Small intestine (tissue), 7 donors: ENCODE measurements at regions not wholly inside any gene's neighbourhood (a gene's known extent, or its start where the extent isn't known, plus 50 kb on each side); places are given as distances from the start of the nearest gene placed in this dataset.

Experiments used
- DNase-seq, 2 donors: peaks; one replicate each; pipeline versions ENCODE4 v3.0.0 to v3.0.0-alpha.2; 2013
- FAIRE-seq: peaks from 2 replicates; lab custom pipeline; 2012; peaks lifted over from hg19 to GRCh38; lab: Jason Lieb, UNC
- H3K27ac ChIP-seq, 3 donors: one replicate each; pipeline ENCODE4 v1.5.1; 2013; ENCODE audit warnings: low read length in 2 of 3, mild to moderate bottlenecking in 2 of 3, control low read depth in 1 of 3, inconsistent platforms in 1 of 3, low read depth in 1 of 3, moderate library complexity in 1 of 3
- H3K27me3 ChIP-seq, 3 donors: one replicate each; pipeline ENCODE4 v1.6.1; 2013; ENCODE audit warnings: low read length in 3 of 3, inconsistent platforms in 1 of 3; ENCODE audit not compliant: control insufficient read depth in 3 of 3, insufficient read depth in 3 of 3
- H3K36me3 ChIP-seq, 3 donors: one replicate each; pipeline ENCODE4 v1.6.1; 2013; ENCODE audit warnings: low read length in 3 of 3, inconsistent platforms in 1 of 3, low read depth in 1 of 3, mild to moderate bottlenecking in 1 of 3, moderate library complexity in 1 of 3; ENCODE audit not compliant: control insufficient read depth in 3 of 3, insufficient read depth in 2 of 3
- H3K4me1 ChIP-seq, 3 donors: one replicate each; pipeline ENCODE4 v1.6.1; 2013; ENCODE audit warnings: low read length in 2 of 3, inconsistent platforms in 1 of 3, low read depth in 1 of 3, mild to moderate bottlenecking in 1 of 3, moderate library complexity in 1 of 3; ENCODE audit not compliant: control insufficient read depth in 3 of 3, insufficient read depth in 2 of 3
- H3K4me3 ChIP-seq, 3 donors: one replicate each; pipeline ENCODE4 v1.5.1; 2013; ENCODE audit warnings: low read length in 3 of 3, control low read depth in 1 of 3, inconsistent platforms in 1 of 3, low read depth in 1 of 3, mild to moderate bottlenecking in 1 of 3, moderate library complexity in 1 of 3
- H3K9me3 ChIP-seq, 2 donors: one replicate each; pipeline ENCODE4 v1.6.1; 2013; ENCODE audit warnings: low read depth in 1 of 2, low read length in 1 of 2; ENCODE audit not compliant: control insufficient read depth in 2 of 2, insufficient read depth in 1 of 2
- whole genome bisulfite sequencing, 3 donors: extraction: QIAGEN DNeasy Blood & Tissue Kit; methylation state at CpG; one replicate each; pipeline ENCODE4 v1.1.7; 2013; 5-methylcytosine and 5-hydroxymethylcytosine counted together
- donor health status: healthy with polysubstance abuse.
- donor health status: control.
- donor health status: control.
- donor health status: Bipolar disorder and iron deficiency.
- donor health status: healthy.

DNA sequence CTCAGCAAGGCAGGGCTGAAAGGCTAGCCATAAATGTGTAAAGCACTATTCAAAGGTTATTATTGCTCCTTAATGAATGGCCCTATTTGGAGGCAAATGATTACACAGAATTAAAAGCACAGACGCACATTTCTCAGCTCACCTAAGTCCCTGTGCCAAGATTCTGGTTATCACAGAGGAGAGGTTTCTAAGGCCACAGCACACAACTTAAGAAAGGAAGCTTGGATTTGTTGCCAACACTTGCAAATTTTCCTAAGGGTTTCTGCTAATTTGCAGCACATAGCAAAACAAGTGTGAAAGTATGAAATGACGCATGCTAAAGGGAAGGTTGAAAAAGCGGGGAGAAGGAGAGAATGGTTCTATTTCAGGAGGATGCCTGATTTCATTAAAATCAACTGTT lies 834.1 kb upstream of the C9orf72 start:
- Histone ChIP-seq H3K4me3 (no peak overlapping the region), H3K27ac (no peak overlapping the region), H3K27me3 (no peaks in the 10 kb centered on the region), H3K9me3 (no peaks in the 10 kb centered on the region), H3K4me1 (no peaks in the 10 kb centered on the region), H3K36me3 (no peaks in the 10 kb centered on the region)
- no peak for DNase-seq
- no peak for FAIRE-seq
- WGBS, 3 donors = 77 to 88% (median 78%) methylated on average over 3 of the region's 3 CpGs

GRCh38 chr9:28409919-28410318 lies 836.6 kb upstream of the C9orf72 start:
- H3K4me1 ChIP-seq = no peaks in the 10 kb centered on the region
- H3K27ac ChIP-seq = no peak overlapping the region
- DNase-seq (no peak), FAIRE-seq (no peak)
- H3K36me3 ChIP-seq = no peaks in the 10 kb centered on the region
- H3K4me3 ChIP-seq = no peak overlapping the region
- 33 to 50% (median 44%) methylated on average over 1 of the region's 1 CpG for WGBS, 3 donors
- H3K27me3 ChIP-seq = no peaks in the 10 kb centered on the region
- H3K9me3 ChIP-seq = no peaks in the 10 kb centered on the region

DNA sequence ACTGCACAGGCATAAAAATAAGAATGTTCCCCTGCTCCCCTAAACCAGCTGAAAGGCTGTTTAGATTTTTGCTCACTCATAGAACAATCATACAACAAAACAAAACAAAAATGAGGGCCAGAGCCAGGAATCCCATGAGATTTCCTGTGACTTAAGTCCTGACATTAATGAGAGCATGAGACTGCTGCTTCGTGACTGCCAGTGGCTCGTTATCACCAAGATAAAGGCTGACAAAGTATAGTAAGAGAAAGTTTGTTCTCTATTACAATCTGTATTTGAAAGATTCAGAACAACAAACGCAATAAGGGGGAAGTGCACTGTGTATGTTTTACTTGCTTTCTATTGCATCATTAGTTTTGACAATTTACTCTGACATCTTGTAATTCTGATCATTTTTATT lies 837.1 kb upstream of the C9orf72 start:
- WGBS, 3 donors = 8 to 23% (median 9%) methylated on average over 3 of the region's 3 CpGs
- Histone ChIP-seq H3K27me3 (no peaks in the 10 kb centered on the region), H3K27ac (no peak overlapping the region), H3K4me3 (no peak overlapping the region), H3K4me1 (no peaks in the 10 kb centered on the region), H3K9me3 (no peaks in the 10 kb centered on the region), H3K36me3 (no peaks in the 10 kb centered on the region)
- FAIRE-seq = no peak
- no peak for DNase-seq

DNA sequence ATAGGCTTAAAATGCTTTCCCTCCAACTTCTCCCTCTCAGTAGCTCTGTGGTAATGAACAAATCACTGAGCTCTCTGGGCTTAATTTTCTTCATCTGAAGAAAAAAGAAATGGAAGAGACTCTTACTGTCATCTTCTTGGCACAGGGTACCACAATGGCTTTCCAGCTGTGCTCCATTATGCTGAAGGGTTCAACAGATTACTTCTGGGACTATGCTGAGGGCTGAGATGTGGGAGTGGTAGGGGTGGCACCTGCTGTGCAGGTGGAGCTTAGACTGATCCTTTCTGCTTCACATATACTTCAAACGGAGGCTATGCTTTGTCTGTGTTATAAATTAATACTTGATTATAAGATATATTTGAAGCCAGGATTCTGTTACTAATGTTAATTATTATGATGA lies 840.2 kb upstream of the C9orf72 start:
- no peak overlapping the region for H3K4me3 ChIP-seq
- H3K9me3 ChIP-seq = no peaks in the 10 kb centered on the region
- H3K4me1 ChIP-seq = no peaks in the 10 kb centered on the region
- no peaks in the 10 kb centered on the region for H3K27me3 ChIP-seq
- H3K36me3 ChIP-seq = no peaks in the 10 kb centered on the region
- DNase-seq (no peak), FAIRE-seq (no peak)
- WGBS, 3 donors = 23 to 56% (median 44%) methylated on average over 1 of the region's 1 CpG
- H3K27ac ChIP-seq = no peak overlapping the region

DNA sequence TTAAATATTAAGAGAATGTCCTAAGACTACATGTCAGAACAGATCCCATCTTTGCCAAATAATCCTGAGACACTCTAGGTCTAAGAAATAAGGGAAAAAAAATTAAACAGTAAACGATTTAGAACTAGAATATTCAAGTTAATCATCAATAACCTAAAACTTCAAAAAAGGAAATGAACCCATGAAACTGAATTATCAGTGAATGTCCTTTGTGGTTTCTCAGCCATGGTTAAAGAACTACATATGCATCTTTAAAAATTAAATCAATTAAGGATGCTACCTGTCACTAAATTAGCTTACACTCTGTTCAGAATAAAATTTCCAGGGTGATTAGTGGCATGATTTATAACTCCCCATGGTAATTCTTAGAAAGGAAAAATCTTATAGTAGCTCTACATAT lies 850.0 kb upstream of the C9orf72 start:
- 22 to 44% (median 28%) methylated on average over 1 of the region's 1 CpG for WGBS, 3 donors
- H3K9me3 ChIP-seq = no peaks in the 10 kb centered on the region
- no peaks in the 10 kb centered on the region for H3K4me1 ChIP-seq
- H3K27ac ChIP-seq = no peak overlapping the region
- no peak for DNase-seq
- no peak for FAIRE-seq
- H3K27me3 ChIP-seq = no peaks in the 10 kb centered on the region
- no peaks in the 10 kb centered on the region for H3K36me3 ChIP-seq
- H3K4me3 ChIP-seq = no peak overlapping the region

DNA sequence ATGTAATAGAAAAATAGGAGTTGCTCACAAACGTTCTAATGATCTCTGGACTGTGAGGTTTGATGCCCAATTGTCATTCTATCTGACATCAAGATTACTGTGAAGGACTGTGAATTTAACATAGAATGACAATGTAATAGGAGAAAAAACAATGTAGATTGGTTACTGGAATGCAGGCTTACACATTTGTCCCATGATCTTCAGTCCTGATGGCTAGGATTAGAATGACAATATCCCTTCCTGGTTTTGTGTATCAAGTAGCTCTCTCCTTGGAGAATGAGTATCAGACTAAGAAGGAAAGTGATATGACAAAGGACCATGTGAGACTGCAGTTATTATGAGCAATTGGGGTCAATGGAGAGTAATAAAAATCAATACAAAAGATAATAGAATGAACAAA lies 862.2 kb upstream of the C9orf72 start:
- Histone ChIP-seq H3K4me1 (no peaks in the 10 kb centered on the region), H3K9me3 (no peaks in the 10 kb centered on the region), H3K4me3 (no peak overlapping the region), H3K27ac (no peak overlapping the region), H3K36me3 (no peaks in the 10 kb centered on the region), H3K27me3 (no peaks in the 10 kb centered on the region)
- FAIRE-seq (no peak), DNase-seq (no peak)
- 35 to 61% (median 39%) methylated on average over 1 of the region's 1 CpG for WGBS, 3 donors

DNA sequence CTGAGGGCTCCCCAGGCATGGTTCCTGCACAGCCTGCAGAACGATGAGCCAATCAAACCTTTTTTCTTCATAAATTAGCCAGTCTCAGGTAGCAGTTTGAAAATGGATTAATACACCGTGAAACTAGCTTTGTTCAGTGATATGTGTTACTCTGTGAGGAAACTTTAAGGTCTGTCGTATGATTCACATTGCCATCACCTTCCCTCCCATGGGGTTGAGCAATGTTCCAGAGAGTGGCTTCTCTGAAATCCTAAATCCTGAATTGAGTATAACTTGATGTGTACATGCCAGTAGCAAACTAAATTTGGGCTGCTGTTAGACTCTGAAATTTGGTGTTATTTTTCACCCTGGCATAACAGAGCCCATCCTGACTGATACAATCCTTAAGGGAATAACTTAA lies 866.4 kb upstream of the C9orf72 start:
- FAIRE-seq (no peak), DNase-seq (no peak)
- no peaks in the 10 kb centered on the region for H3K36me3 ChIP-seq
- H3K27me3 ChIP-seq = no peaks in the 10 kb centered on the region
- WGBS, 3 donors = 79 to 84% (median 80%) methylated on average over 3 of the region's 3 CpGs
- no peak overlapping the region for H3K4me3 ChIP-seq
- H3K27ac ChIP-seq = no peak overlapping the region
- H3K9me3 ChIP-seq = peaks cover 0 to 16% of the 10 kb centered on the region in 2 donors
- no peaks in the 10 kb centered on the region for H3K4me1 ChIP-seq

- DNase-seq = no peak
- no peak for FAIRE-seq
- Histone ChIP-seq H3K4me3 (no peak overlapping the region), H3K9me3 (peaks cover 0 to 18% of the 10 kb centered on the region in 2 donors), H3K27ac (no peak overlapping the region), H3K27me3 (no peaks in the 10 kb centered on the region), H3K36me3 (no peaks in the 10 kb centered on the region), H3K4me1 (no peaks in the 10 kb centered on the region)
- 61 to 84% (median 78%) methylated on average over 4 of the region's 4 CpGs for WGBS, 3 donors
These were observed 870.2 kb upstream of the C9orf72 start for GRCh38 chr9:28443461-28443860.

DNA sequence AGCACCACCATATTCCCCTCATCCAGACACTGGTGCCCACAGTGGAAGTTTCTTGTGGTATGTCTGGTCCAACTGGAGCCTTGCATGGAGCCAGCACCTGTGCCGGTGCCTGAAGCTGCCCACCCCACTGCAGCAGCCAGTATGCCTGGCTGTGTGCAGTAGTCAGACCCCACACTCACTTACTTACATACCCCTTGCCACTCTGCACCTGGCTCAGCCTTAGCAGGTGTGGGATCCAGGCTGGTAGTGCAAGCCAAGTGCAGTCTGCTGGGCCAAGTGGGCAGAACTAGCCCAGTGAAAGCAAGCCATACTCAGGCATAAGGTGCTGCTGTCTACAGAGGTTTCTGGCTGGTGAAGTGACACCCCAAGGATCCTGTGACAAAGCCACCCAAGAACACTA lies 871.4 kb upstream of the C9orf72 start:
- Histone ChIP-seq H3K27me3 (no peaks in the 10 kb centered on the region), H3K4me1 (no peaks in the 10 kb centered on the region), H3K36me3 (no peaks in the 10 kb centered on the region), H3K9me3 (peaks cover 0 to 18% of the 10 kb centered on the region in 2 donors), H3K27ac (no peak overlapping the region), H3K4me3 (no peak overlapping the region)
- 82 to 95% (median 95%) methylated on average over 1 of the region's 1 CpG for WGBS, 3 donors
- FAIRE-seq (no peak), DNase-seq (no peak)
